Tibial nerve (tissue), 4 donors: ENCODE measurements at regions not wholly inside any gene's neighbourhood (a gene's known extent, or its start where the extent isn't known, plus 50 kb on each side); places are given as distances from the start of the nearest gene placed in this dataset.

Source experiments
- DNase-seq, 2 donors: peaks; one replicate each; pipeline ENCODE4 v3.0.0-alpha.2; 2019; ENCODE audit warnings: low spot score in 2 of 2
- H3K27ac ChIP-seq, 4 donors: fragments of 200-600 bp; sonication (generic) in 3 of 4; one replicate each; pipeline ENCODE4 v1.5.1; 2017 to 2019; ENCODE audit warnings: mild to moderate bottlenecking in 1 of 4
- H3K27me3 ChIP-seq, 2 donors: fragments of 200-600 bp; sonication (generic) in 1 of 2; one replicate each; pipeline versions ENCODE4 v1.5.1 to v1.6.0; 2017 to 2019
- H3K36me3 ChIP-seq, 3 donors: fragments of 200-600 bp; sonication (generic); one replicate each; pipeline ENCODE4 v1.5.1; 2018 to 2019
- H3K4me1 ChIP-seq, 4 donors: fragments of 200-600 bp; sonication (generic) in 3 of 4; one replicate each; pipeline ENCODE4 v1.5.1; 2017 to 2019
- H3K4me3 ChIP-seq, 4 donors: fragments of 200-600 bp; sonication (generic) in 3 of 4; one replicate each; pipeline ENCODE4 v1.5.1; 2017 to 2019; ENCODE audit warnings: mild to moderate bottlenecking in 1 of 4, moderate library complexity in 1 of 4
- H3K9me3 ChIP-seq, 4 donors: fragments of 200-600 bp; sonication (generic) in 3 of 4; one replicate each; pipeline ENCODE4 v1.5.1; 2017 to 2019
- EP300 ChIP-seq, 2 donors: sonication (generic); formaldehyde crosslinking; IDR thresholded peaks; one replicate each; pipeline ENCODE4 v1.6.1; 2017; ENCODE audit warnings: antibody characterized with exemption in 2 of 2, mild to moderate bottlenecking in 1 of 2
- POLR2A ChIP-seq, 2 donors: fragments of 450-650 bp; IDR thresholded peaks; one replicate each; pipeline ENCODE4 v1.6.1; 2017; ENCODE audit warnings: antibody characterized with exemption in 2 of 2, mild to moderate bottlenecking in 2 of 2, moderate library complexity in 2 of 2
- WGBS, 2 donors: methylation state at CpG; one replicate each; pipeline ENCODE4 v1.1.5; 2018; 5-methylcytosine and 5-hydroxymethylcytosine counted together
- TF ChIP-seq, protein P1 (sequence below), 5 experiments: fragments of 200-600 bp in 3 of 5; fragments of 450-650 bp in 2 of 5; sonication (generic) in 3 of 5; IDR thresholded peaks; one replicate each; pipeline ENCODE4 v1.5.1; 2016 to 2019; ENCODE audit warnings: antibody characterized with exemption in 5 of 5, mild to moderate bottlenecking in 3 of 5, moderate library complexity in 2 of 5

DNA sequence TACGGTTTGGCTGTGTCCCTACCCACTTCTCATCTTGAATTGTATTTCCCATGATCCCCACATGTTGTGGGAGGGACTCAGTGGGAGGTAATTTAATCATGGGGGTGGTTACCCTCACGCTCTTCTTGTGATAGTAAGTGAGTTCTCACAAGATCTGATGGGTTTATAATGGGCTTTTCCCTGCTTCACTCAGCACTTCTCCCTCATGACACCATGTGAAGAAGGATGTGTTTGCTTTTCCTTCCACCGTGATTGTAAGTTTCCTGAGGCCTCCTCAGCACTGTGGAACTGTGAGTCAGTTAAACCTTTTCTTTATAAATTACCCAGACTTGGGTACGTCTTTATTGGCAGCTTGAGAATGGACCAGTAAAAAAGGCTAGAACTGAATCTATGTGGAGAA lies 750.0 kb upstream of the ID2 start:
- Histone ChIP-seq H3K27ac (no peak overlapping the region), H3K9me3 (no peaks in the 10 kb centered on the region), H3K36me3 (no peaks in the 10 kb centered on the region), H3K4me3 (no peak overlapping the region), H3K4me1 (no peaks in the 10 kb centered on the region), H3K27me3 (no peaks in the 10 kb centered on the region)
- 90 to 93% methylated on average over 4 of the region's 4 CpGs for WGBS, 2 donors
- no peak for DNase-seq
- TF ChIP-seq POLR2A (IDR thresholded peaks at IDR 0.05) (no peak), EP300 (IDR thresholded peaks at IDR 0.05) (no peak)
- TF ChIP-seq, protein P1, sequence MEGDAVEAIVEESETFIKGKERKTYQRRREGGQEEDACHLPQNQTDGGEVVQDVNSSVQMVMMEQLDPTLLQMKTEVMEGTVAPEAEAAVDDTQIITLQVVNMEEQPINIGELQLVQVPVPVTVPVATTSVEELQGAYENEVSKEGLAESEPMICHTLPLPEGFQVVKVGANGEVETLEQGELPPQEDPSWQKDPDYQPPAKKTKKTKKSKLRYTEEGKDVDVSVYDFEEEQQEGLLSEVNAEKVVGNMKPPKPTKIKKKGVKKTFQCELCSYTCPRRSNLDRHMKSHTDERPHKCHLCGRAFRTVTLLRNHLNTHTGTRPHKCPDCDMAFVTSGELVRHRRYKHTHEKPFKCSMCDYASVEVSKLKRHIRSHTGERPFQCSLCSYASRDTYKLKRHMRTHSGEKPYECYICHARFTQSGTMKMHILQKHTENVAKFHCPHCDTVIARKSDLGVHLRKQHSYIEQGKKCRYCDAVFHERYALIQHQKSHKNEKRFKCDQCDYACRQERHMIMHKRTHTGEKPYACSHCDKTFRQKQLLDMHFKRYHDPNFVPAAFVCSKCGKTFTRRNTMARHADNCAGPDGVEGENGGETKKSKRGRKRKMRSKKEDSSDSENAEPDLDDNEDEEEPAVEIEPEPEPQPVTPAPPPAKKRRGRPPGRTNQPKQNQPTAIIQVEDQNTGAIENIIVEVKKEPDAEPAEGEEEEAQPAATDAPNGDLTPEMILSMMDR (IDR thresholded peaks at IDR 0.05) = no peak

DNA sequence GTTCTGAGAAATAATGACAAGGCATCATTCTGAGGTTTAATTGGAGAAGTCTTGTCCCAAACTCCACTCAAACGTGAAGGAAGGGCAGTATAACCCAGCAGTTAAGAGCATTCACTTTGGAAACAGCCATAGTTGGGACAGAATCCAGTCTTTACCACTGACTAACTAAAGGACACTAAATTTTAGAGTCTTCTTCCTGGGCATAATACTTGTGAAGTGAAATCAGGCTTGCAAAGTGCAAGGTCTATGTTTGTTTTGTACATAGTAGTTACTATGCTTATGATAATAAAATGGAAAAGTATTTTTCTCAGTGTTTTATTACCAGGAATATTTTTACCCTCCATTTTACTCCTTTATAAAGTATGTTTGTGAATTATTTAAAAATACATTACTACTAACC lies 748.2 kb upstream of the ID2 start:
- DNase-seq = no peak
- WGBS, 2 donors = 59 to 65% methylated on average over 1 of the region's 1 CpG
- Histone ChIP-seq H3K27me3 (no peaks in the 10 kb centered on the region), H3K9me3 (no peaks in the 10 kb centered on the region), H3K4me1 (no peaks in the 10 kb centered on the region), H3K27ac (no peak overlapping the region), H3K4me3 (no peak overlapping the region), H3K36me3 (no peaks in the 10 kb centered on the region)
- TF ChIP-seq EP300 (IDR thresholded peaks at IDR 0.05) (no peak), POLR2A (IDR thresholded peaks at IDR 0.05) (no peak)
- TF ChIP-seq, protein P1 (IDR thresholded peaks at IDR 0.05) = no peak

DNA sequence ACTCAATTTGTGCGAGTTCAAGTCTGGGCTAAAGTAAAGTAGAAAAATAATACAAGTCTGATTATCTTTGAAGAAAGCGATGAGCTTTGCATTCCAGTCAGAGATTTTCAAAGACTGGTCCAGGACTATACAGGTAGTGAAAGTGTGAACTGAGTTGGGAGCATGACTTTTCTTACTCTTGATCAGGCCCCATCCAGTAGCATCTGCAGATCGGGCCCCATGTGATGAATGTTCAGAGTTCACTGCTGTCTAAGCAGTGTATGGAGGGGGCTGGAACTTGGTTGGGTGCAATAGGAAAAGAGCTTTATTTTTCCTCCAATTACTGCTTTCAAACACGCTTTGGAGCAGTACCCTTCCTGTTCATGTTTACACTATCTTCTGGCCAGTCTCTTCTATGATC lies 747.4 kb upstream of the ID2 start:
- Histone ChIP-seq H3K9me3 (no peaks in the 10 kb centered on the region), H3K36me3 (no peaks in the 10 kb centered on the region), H3K27me3 (no peaks in the 10 kb centered on the region), H3K4me3 (no peak overlapping the region), H3K4me1 (no peaks in the 10 kb centered on the region), H3K27ac (no peak overlapping the region)
- TF ChIP-seq, protein P1 (IDR thresholded peaks at IDR 0.05) = no peak
- no peak for TF ChIP-seq EP300 (IDR thresholded peaks at IDR 0.05)
- TF ChIP-seq POLR2A (IDR thresholded peaks at IDR 0.05) = no peak
- no peak for DNase-seq
- WGBS, 2 donors = 94 to 97% methylated on average over 4 of the region's 4 CpGs

DNA sequence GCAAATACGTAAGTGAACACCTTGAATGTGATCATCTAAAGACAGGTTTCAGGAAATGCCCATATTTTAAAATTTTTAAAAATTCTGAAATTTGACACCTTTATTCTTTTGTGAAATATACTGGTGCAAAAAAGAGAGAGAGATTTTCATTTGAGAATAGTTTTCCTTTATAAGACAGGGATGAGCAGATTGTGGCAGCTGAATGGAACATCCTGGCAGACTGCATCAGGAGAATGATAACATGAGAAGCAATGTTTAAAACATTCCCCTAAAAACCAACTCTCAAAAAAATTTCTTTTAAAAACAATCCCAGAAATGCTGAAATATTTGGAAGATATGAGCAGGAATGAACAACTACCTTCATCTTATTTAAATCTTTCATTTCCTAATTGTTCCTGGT lies 744.8 kb upstream of the ID2 start:
- H3K27ac ChIP-seq = no peak overlapping the region
- WGBS, 2 donors = 88 to 97% methylated on average over 1 of the region's 1 CpG
- TF ChIP-seq POLR2A (IDR thresholded peaks at IDR 0.05) (no peak), EP300 (IDR thresholded peaks at IDR 0.05) (no peak)
- TF ChIP-seq, protein P1 (IDR thresholded peaks at IDR 0.05) = no peak
- H3K27me3 ChIP-seq = no peaks in the 10 kb centered on the region
- no peaks in the 10 kb centered on the region for H3K9me3 ChIP-seq
- no peaks in the 10 kb centered on the region for H3K36me3 ChIP-seq
- H3K4me3 ChIP-seq = no peak overlapping the region
- H3K4me1 ChIP-seq = no peaks in the 10 kb centered on the region
- DNase-seq = no peak

DNA sequence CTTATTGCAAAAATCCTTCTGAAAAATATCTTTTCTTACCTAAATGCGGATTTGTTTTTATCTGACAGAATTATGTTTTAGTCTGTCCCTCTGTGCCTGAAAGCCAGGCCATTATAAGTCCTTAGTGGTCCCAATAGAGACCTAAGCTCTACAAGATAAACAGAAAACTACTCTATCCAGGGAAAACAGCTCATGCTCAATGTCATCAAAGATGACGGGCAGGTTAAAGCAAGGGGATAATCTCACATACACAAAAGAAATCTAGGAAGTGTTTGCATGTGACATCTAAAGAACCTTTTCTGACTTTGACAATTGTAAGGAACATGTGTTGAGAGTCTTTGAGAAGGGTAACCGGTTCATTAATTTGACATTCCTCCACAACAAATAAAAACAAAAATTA lies 741.1 kb upstream of the ID2 start:
- DNase-seq = no peak
- TF ChIP-seq EP300 (IDR thresholded peaks at IDR 0.05) = no peak
- TF ChIP-seq, protein P1 (IDR thresholded peaks at IDR 0.05) = no peak
- no peak for TF ChIP-seq POLR2A (IDR thresholded peaks at IDR 0.05)
- Histone ChIP-seq H3K4me3 (no peak overlapping the region), H3K27me3 (no peaks in the 10 kb centered on the region), H3K27ac (no peak overlapping the region), H3K4me1 (no peaks in the 10 kb centered on the region), H3K36me3 (no peaks in the 10 kb centered on the region), H3K9me3 (no peaks in the 10 kb centered on the region)
- 85 to 93% methylated on average over 3 of the region's 3 CpGs for WGBS, 2 donors
